HG02970 (cell line): ENCODE measurements at regions not wholly inside any gene's neighbourhood (a gene's known extent, or its start where the extent isn't known, plus 50 kb on each side); places are given as distances from the start of the nearest gene placed in this dataset.
"Not testable (repeated sequence)": the region's sequence is repeated elsewhere in the genome, so short reads cannot be mapped to it uniquely, and the experiment has no call there.

Experiments used
- ATAC-seq: cut with Tn5 transposase; IDR thresholded peaks from one replicate; pipeline ENCODE4 v1.9.1; 2021; ENCODE audit warnings: mild to moderate bottlenecking, moderate library complexity, moderate number of reproducible peaks; ENCODE audit not compliant: unreplicated experiment, low FRiP score

DNA sequence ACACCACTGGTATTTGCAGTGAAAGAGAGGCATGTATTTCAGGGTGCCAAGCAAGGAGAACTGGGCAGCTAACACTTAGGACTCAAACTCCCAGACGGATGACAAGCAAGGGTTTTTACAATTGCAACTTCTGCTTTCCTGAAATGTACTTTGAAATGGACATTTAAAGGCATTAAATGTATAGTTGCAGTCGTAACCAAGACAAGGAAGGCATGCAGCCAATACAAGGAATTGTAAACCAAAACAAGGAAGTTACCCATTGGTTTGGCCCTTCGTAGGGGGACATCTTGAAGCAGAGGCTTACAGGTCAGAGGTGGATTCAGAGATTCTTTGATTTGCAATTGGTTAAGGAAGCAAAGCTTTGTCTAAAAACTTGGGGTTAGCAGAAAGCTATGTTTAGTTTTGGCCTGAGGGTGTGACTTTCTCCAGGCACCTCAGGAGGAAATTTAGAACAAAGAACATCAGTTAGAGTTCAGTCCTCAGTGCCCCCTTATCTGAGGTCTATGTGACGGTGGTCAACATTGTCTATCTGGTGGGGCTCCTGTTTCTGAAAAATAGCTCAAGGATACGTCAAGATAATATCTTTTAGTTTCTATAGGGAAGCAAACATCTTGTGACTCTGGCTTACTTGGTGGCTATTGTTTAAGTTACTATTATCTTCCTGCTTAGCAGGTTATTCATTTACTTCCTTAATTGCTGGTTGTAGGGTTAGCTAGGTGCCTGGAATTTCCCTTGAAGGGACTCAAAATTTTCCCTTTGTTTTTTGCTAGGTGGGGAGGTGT is 266.0 kb downstream of the CD83 start:
- no peak for ATAC-seq

- no peak for ATAC-seq
Observed at GRCh38 chr6:14384175-14384949, 266.8 kb downstream of the CD83 start.

- ATAC-seq, result no peak
Observed at GRCh38 chr6:14386263-14386662, 268.7 kb downstream of the CD83 start.

GRCh38 chr6:14386668-14387067 is 269.1 kb downstream of the CD83 start:
- ATAC-seq, result no peak

DNA sequence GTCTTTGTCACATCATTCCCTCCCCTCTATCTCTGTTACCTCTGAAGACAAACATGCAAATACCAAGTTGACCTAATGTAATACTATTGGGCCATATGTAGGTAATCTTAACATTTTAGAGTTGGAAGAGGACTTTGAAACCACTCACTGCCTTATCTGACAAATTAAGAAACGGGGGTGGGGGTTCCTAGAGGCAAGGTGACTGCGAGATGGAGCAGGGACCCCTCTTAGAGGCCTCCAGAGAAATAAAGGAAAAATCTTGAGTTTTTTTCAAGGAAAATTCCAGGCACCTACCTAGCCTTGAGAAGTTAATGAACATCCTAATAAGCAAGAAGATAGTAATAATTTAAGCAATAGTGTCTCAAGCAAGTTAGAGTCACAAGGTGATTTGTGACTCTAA is 270.8 kb downstream of the CD83 start:
- ATAC-seq, result no peak

GRCh38 chr6:14389776-14390175 is 272.2 kb downstream of the CD83 start:
- not testable (repeated sequence) for ATAC-seq

DNA sequence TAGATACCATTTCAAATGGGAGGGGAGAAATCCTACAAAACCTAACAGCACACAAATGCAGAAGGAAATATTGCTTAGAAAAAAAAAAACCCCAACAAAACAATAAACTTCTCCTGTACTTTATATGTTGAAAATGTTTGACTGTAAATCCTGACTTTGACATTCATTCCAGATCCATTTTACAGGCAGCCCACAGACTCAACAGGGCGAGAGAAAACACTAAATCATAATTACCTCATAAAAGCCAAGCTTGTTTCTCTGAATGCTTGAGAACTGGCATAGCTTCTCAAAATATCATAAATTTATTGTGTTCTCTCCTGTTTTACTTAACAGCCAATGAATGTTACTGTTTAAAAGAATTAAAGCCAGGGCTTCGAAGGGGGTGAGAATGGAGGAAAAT is 273.2 kb downstream of the CD83 start:
- ATAC-seq, result no peak

GRCh38 chr6:14393910-14394309 is 276.3 kb downstream of the CD83 start:
- ATAC-seq, result no peak

DNA sequence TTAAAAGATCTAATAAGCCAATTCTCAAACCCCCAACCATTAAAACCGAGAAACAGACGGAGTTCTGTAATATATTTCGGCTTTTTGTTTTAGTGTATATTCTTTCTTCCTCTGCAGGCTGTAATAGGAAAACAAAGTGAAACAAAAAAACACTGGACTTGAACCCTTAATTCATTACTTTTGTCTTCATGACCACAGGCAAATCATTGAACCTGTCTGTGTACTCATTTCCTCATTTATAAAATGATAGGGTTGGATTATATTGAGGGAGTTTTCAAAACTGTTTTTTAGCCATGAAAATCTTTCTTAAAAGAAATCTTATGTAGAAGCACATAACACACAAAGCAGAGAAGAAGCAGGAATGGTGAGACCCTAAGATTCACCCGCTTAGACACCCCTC is 278.8 kb downstream of the CD83 start:
- no peak for ATAC-seq

DNA sequence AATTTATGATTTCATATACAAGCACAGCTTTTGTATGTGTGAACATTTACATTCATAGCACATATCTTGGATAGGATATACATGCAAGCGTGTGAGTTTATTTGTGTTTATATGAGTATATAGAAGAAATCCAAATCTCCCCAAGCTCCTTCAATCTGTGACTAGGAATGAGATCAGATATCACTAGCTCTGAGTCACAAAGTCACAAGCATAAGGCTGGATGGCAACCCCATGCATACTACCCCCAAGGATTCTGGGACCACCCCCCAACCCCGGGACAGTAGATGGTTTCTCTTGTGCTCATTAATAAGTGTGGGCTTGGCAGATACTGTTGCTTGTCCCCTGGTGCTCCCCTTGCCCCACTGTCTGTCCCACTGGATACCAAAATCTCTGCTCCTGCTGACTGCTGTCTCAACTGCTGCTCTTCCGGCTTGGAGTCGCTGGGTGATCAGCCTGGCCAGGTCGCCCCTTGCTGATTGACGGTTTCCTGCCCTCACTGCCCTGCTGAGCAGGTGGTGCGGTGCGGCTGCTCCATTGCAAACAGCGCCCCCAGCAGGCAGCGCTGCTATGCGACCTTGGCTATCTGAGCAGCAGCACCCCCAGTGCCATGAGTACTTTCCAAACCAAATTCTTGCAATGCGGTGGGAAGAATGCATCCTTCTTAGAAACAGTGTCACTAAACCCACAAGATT is 279.4 kb downstream of the CD83 start:
- no peak for ATAC-seq

DNA sequence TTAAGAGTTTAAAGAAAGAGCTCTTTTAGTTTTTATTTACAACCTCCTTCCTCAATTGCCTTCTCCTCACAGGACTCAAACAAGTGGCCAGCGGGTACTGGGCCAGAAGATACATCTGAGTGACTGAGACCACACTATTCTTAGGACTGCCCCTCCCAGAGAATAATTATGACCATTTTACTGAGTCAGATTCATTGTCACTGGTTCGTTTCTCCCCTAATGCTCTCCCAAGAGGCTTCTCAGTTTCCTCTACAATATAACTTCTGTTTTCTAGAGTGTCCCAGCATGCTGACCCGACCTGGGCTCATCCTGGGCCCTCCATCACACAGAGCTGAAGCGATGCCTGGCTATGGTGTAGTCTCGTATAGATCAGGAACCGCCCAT is 279.9 kb downstream of the CD83 start:
- no peak for ATAC-seq

- no peak for ATAC-seq
Observed at GRCh38 chr6:14398953-14399352, 281.4 kb downstream of the CD83 start.

GRCh38 chr6:14399635-14400034 is 282.1 kb downstream of the CD83 start:
- ATAC-seq, result no peak

DNA sequence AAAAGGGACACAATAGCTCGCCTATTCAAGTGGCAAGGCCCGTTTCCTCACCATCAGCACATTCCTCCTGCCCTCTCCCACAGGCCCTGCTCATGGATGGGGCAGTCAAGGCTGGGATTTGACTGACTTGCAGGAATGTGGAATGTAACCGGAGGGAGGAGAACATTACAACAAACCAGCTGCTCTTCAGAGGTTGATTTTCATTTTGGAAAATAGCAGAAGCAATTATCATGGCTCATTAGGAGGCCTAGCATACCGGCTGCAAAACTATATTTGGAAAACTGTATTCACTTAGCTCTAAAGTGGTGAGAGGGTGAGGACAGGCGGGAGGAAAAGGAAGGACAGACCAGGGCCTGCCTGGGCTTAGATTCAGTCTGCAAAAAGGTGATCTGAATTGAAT is 283.7 kb downstream of the CD83 start:
- ATAC-seq, result no peak

GRCh38 chr6:14406614-14407331 is 289.2 kb downstream of the CD83 start:
- ATAC-seq, result no peak

- ATAC-seq, result no peak
Observed at GRCh38 chr6:14408446-14408845, 290.9 kb downstream of the CD83 start.

- ATAC-seq, result no peak
Observed at GRCh38 chr6:14412026-14412425, 294.5 kb downstream of the CD83 start.

DNA sequence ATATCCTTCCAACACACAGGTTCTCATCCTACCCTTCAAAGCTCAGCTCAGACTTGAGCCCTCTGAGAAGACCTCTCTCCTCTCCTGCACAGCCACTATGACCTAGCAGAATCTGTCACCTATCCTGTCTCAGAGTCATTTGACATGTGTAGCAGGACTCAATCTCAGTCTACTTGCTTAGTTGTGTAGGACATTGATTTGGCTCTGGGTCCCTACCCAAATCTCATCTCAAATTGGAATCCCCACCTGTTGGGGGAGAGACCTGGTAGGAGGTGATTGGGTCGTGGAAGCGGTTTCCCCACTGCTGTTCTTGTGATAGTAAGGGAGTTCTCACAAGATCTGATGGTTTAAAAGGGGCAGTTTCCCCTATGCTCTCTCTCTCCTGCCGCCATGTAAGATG is 297.9 kb downstream of the CD83 start:
- no peak for ATAC-seq

DNA sequence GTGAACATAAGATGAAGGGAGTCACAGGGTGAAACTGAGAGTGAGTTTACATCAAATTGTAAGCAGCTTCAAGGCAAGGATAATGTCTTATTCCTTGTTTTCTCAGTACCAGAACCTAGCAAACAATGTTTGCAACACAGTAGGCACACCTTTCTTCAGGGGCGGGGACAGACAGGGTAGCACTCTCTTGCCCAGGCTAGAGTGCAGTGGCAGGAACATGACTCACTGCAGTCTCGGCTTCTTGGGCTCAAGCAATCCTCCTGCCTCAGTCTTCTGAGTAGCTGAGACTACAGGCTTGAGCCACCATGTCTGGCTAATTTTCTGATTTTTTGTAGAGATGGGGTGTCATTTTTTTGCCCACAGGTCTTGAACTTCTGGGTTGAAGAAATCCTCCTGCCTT is 299.8 kb downstream of the CD83 start:
- ATAC-seq, result no peak

DNA sequence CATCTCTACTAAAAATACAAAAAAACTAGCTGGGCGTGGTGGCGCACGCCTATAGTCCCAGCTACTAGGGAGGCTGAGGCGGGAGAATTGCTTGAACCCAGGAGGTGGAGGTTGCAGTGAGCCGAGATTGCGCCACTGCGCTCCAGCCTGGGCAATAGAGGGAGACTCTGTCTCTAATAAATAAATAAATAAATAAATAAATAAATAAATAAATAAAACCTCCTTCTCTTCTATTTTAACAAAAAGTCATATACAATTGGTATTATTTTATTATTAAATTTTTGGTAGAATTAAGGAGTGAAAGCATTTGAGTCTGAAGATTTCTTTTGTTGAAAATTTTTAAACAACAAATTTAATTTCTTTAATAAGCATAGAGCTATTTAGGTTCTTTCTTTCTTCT is 301.7 kb downstream of the CD83 start:
- not testable (repeated sequence) for ATAC-seq

DNA sequence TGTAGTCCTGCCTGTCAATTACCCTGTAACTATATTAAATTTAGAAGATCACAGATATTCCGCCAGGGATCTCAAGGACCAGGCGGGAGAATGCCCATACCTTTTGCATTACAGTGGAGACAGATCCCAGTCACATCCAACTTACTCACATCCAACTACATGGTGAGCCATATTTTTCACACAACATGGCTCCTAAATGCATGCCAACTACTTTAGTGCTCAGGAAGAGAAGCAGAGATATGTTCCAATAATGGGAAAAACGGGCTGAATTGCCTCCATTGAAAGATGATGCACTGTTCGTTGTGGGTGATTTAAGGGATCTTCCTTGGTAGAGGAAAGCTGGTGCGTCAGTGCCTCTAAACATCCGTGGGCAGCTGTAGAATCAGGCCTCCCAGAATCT is 304.5 kb downstream of the CD83 start:
- no peak for ATAC-seq
